Astrocyte of the spinal cord (primary cell): ENCODE measurements at regions not wholly inside any gene's neighbourhood (a gene's known extent, or its start where the extent isn't known, plus 50 kb on each side); places are given as distances from the start of the nearest gene placed in this dataset.

Experiments used
- DNase-seq: peaks from one replicate; pipeline ENCODE4 v3.0.0; 2011; ENCODE audit warnings: low read depth, low spot score
- H3K4me3 ChIP-seq: 2 replicates; pipeline ENCODE4 v1.5.1; 2011; ENCODE audit warnings: low read depth, mild to moderate bottlenecking, low read length, moderate library complexity
- CTCF ChIP-seq: IDR thresholded peaks from 2 replicates; pipeline ENCODE4 v1.5.1; 2012; ENCODE audit warnings: low read depth, mild to moderate bottlenecking, low read length, inconsistent platforms
- in situ Hi-C: cut with HindIII; loops from 2 replicates; pipeline ENCODE4 v1.10.0; 2017; ENCODE audit warnings: low sequenced_read_pairs

GRCh38 chr6:159582736-159583135 lies 110.3 kb downstream of the SOD2 start:
- in situ Hi-C loops = no loop called here
- DNase-seq = no peak
- no peak overlapping the region for H3K4me3 ChIP-seq
- no peak for TF ChIP-seq CTCF

- DNase-seq = no peak
- in situ Hi-C loops = no loop called here
- no peak overlapping the region for H3K4me3 ChIP-seq
- TF ChIP-seq CTCF = no peak
Measured at GRCh38 chr6:159578629-159579028, 114.4 kb downstream of the SOD2 start.

GRCh38 chr6:159577564-159577963 lies 115.5 kb downstream of the SOD2 start:
- in situ Hi-C loops = no loop called here
- no peak for TF ChIP-seq CTCF
- H3K4me3 ChIP-seq = no peak overlapping the region
- DNase-seq = peak; percentile 61

GRCh38 chr6:159572439-159573110 lies 120.5 kb downstream of the SOD2 start:
- in situ Hi-C loops = no loop called here
- no peak for DNase-seq
- no peak for TF ChIP-seq CTCF
- H3K4me3 ChIP-seq = no peak overlapping the region

GRCh38 chr6:159565181-159565710 lies 127.8 kb downstream of the SOD2 start:
- H3K4me3 ChIP-seq = no peak overlapping the region
- no peak for DNase-seq
- no peak for TF ChIP-seq CTCF
- in situ Hi-C loops = no loop called here

- no peak for TF ChIP-seq CTCF
- in situ Hi-C loops = no loop called here
- no peak for DNase-seq
- H3K4me3 ChIP-seq = no peak overlapping the region
Measured at GRCh38 chr6:159564456-159564855, 128.6 kb downstream of the SOD2 start.
